Liver (tissue), 8 donors: ENCODE measurements at regions not wholly inside any gene's neighbourhood (a gene's known extent, or its start where the extent isn't known, plus 50 kb on each side); places are given as distances from the start of the nearest gene placed in this dataset.

Experiments used
- DNase-seq: peaks from one replicate; pipeline ENCODE4 v3.0.0-alpha.2; 2017; ENCODE audit warnings: low spot score
- H3K27ac ChIP-seq, 2 donors: one replicate each; pipeline ENCODE4 v1.7.0; 2013; ENCODE audit warnings: inconsistent platforms in 2 of 2, low read length in 2 of 2, control low read depth in 1 of 2, low read depth in 1 of 2, mild to moderate bottlenecking in 1 of 2
- H3K27me3 ChIP-seq, 4 donors: one replicate each; pipeline versions ENCODE4 v1.6.1 to v1.7.0; 2013; ENCODE audit warnings: low read length in 3 of 4, inconsistent platforms in 1 of 4, mild to moderate bottlenecking in 1 of 4, moderate library complexity in 1 of 4; ENCODE audit not compliant: control insufficient read depth in 4 of 4, insufficient read depth in 4 of 4
- H3K36me3 ChIP-seq, 4 donors: one replicate each; pipeline versions ENCODE4 v1.6.1 to v1.7.0; 2013; ENCODE audit warnings: low read length in 3 of 4, mild to moderate bottlenecking in 3 of 4, low read depth in 1 of 4, moderate library complexity in 1 of 4; ENCODE audit not compliant: control insufficient read depth in 4 of 4, insufficient read depth in 3 of 4
- H3K4me1 ChIP-seq, 4 donors: one replicate each; pipeline versions ENCODE4 v1.6.1 to v1.7.0; 2013; ENCODE audit warnings: low read length in 3 of 4, mild to moderate bottlenecking in 3 of 4, moderate library complexity in 1 of 4; ENCODE audit not compliant: control insufficient read depth in 4 of 4, insufficient read depth in 4 of 4
- H3K4me3 ChIP-seq, 3 donors: one replicate each; pipeline versions ENCODE4 v1.6.1 to v1.7.0; 2013; ENCODE audit warnings: low read length in 3 of 3, control low read depth in 1 of 3, low read depth in 1 of 3, mild to moderate bottlenecking in 1 of 3
- H3K9ac ChIP-seq, 2 donors: one replicate each; pipeline ENCODE4 v1.7.0; 2013; ENCODE audit warnings: low read length in 2 of 2, mild to moderate bottlenecking in 2 of 2, moderate library complexity in 2 of 2, control low read depth in 1 of 2, low read depth in 1 of 2
- H3K9me3 ChIP-seq, 4 donors: one replicate each; pipeline versions ENCODE4 v1.6.1 to v1.7.0; 2013; ENCODE audit warnings: low read length in 3 of 4; ENCODE audit not compliant: control insufficient read depth in 4 of 4
- EGR1 ChIP-seq, 2 donors: IDR thresholded peaks; 2 replicates each; pipeline ENCODE4 v1.6.1; 2016 to 2018; ENCODE audit warnings: antibody characterized with exemption in 2 of 2, low read depth in 2 of 2
- FOXA1 ChIP-seq: IDR thresholded peaks from 2 replicates; pipeline ENCODE4 v1.6.1; 2016; ENCODE audit warnings: antibody characterized with exemption
- FOXA2 ChIP-seq: IDR thresholded peaks from 2 replicates; pipeline ENCODE4 v1.6.1; 2016; ENCODE audit warnings: antibody characterized with exemption
- GABPA ChIP-seq, 2 donors: IDR thresholded peaks in 1 of 2; conservative IDR thresholded peaks in 1 of 2; 2 replicates each; pipeline ENCODE4 v1.6.1; 2016; ENCODE audit warnings: antibody characterized with exemption in 2 of 2, mild to moderate bottlenecking in 1 of 2, moderate library complexity in 1 of 2
- HNF4A ChIP-seq, 2 donors: conservative IDR thresholded peaks; 2 replicates each; pipeline ENCODE4 v1.6.1; 2016; ENCODE audit warnings: antibody characterized with exemption in 2 of 2, mild to moderate bottlenecking in 2 of 2
- JUND ChIP-seq, 2 donors: IDR thresholded peaks; 2 replicates each; pipeline ENCODE4 v1.6.1; 2016; ENCODE audit warnings: antibody characterized with exemption in 2 of 2
- NR2F2 ChIP-seq: IDR thresholded peaks from 2 replicates; pipeline ENCODE4 v1.6.1; 2016; ENCODE audit warnings: antibody characterized with exemption
- RAD21 ChIP-seq, 2 donors: IDR thresholded peaks; 2 replicates each; pipeline ENCODE4 v1.6.1; 2016; ENCODE audit warnings: antibody characterized with exemption in 2 of 2, mild to moderate bottlenecking in 2 of 2
- RXRA ChIP-seq, 2 donors: IDR thresholded peaks; 2 replicates each; pipeline ENCODE4 v1.6.1; 2017 to 2018; ENCODE audit warnings: antibody characterized with exemption in 2 of 2, mild to moderate bottlenecking in 1 of 2
- TAF1 ChIP-seq: conservative IDR thresholded peaks from 2 replicates; pipeline ENCODE4 v1.6.1; 2016; ENCODE audit warnings: antibody characterized with exemption, mild to moderate bottlenecking
- YY1 ChIP-seq: IDR thresholded peaks from 2 replicates; pipeline ENCODE4 v1.6.1; 2016; ENCODE audit warnings: antibody characterized with exemption, mild to moderate bottlenecking
- WGBS: extraction: QIAGEN DNeasy Blood & Tissue Kit; methylation state at CpG from one replicate; pipeline ENCODE4 v1.1.7; 2013; 5-methylcytosine and 5-hydroxymethylcytosine counted together
- TF ChIP-seq, protein P1 (sequence below): IDR thresholded peaks from 2 replicates; pipeline ENCODE4 v1.6.1; 2016; ENCODE audit warnings: antibody characterized with exemption, mild to moderate bottlenecking
- TF ChIP-seq, protein P2 (sequence below): IDR thresholded peaks from 2 replicates; pipeline ENCODE4 v1.6.1; 2016; ENCODE audit warnings: antibody characterized with exemption
- TF ChIP-seq, protein P3 (sequence below): IDR thresholded peaks from 2 replicates; pipeline ENCODE4 v1.6.1; 2016; ENCODE audit warnings: antibody characterized with exemption
- TF ChIP-seq, protein P4 (sequence below): fragments of 150-350 bp; IDR thresholded peaks from 2 replicates; pipeline ENCODE4 v1.5.1; 2017; ENCODE audit warnings: improper control_type of control experiment, low read depth, low read length; ENCODE audit not compliant: missing input control
- donor health status: healthy.
- donor health status: healthy.
- donor health status: healthy.
- donor health status: healthy.
- donor health status: healthy.

DNA sequence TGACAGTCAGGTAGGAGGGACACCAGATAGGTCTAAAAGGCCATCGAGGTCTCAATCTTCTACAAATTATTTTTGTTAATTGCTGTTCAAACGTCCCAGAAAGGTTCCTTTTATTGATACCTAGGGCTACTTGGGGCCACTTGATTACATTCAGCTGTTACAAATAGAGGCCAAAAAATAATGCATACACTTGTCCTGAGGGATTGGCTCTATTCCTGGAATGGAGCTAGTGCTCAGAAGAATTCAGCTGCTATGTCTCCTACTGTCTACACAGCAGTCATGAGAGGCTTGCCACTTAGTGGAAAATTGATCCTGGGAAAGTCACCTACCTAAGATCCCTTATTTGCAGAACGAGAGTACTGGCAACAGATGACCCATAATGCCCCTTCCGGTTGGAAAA is 498.3 kb downstream of the ADGRL2 start:
- 76% methylated on average over 4 of the region's 4 CpGs for WGBS
- no peak overlapping the region for H3K4me3 ChIP-seq
- H3K36me3 ChIP-seq, result no peaks in the 10 kb centered on the region
- TF ChIP-seq, protein P1, sequence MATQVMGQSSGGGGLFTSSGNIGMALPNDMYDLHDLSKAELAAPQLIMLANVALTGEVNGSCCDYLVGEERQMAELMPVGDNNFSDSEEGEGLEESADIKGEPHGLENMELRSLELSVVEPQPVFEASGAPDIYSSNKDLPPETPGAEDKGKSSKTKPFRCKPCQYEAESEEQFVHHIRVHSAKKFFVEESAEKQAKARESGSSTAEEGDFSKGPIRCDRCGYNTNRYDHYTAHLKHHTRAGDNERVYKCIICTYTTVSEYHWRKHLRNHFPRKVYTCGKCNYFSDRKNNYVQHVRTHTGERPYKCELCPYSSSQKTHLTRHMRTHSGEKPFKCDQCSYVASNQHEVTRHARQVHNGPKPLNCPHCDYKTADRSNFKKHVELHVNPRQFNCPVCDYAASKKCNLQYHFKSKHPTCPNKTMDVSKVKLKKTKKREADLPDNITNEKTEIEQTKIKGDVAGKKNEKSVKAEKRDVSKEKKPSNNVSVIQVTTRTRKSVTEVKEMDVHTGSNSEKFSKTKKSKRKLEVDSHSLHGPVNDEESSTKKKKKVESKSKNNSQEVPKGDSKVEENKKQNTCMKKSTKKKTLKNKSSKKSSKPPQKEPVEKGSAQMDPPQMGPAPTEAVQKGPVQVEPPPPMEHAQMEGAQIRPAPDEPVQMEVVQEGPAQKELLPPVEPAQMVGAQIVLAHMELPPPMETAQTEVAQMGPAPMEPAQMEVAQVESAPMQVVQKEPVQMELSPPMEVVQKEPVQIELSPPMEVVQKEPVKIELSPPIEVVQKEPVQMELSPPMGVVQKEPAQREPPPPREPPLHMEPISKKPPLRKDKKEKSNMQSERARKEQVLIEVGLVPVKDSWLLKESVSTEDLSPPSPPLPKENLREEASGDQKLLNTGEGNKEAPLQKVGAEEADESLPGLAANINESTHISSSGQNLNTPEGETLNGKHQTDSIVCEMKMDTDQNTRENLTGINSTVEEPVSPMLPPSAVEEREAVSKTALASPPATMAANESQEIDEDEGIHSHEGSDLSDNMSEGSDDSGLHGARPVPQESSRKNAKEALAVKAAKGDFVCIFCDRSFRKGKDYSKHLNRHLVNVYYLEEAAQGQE, result no peak
- TF ChIP-seq GABPA (IDR thresholded peaks at IDR 0.05 in 1 of 2, conservative IDR thresholded peaks at IDR 0.05 in 1 of 2), result no peak
- TF ChIP-seq, protein P2, sequence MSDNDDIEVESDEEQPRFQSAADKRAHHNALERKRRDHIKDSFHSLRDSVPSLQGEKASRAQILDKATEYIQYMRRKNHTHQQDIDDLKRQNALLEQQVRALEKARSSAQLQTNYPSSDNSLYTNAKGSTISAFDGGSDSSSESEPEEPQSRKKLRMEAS, result no peak
- no peak for TF ChIP-seq NR2F2
- no peak for TF ChIP-seq FOXA2
- no peak for TF ChIP-seq YY1
- TF ChIP-seq HNF4A (conservative IDR thresholded peaks at IDR 0.05), result no peak
- TF ChIP-seq, protein P3, sequence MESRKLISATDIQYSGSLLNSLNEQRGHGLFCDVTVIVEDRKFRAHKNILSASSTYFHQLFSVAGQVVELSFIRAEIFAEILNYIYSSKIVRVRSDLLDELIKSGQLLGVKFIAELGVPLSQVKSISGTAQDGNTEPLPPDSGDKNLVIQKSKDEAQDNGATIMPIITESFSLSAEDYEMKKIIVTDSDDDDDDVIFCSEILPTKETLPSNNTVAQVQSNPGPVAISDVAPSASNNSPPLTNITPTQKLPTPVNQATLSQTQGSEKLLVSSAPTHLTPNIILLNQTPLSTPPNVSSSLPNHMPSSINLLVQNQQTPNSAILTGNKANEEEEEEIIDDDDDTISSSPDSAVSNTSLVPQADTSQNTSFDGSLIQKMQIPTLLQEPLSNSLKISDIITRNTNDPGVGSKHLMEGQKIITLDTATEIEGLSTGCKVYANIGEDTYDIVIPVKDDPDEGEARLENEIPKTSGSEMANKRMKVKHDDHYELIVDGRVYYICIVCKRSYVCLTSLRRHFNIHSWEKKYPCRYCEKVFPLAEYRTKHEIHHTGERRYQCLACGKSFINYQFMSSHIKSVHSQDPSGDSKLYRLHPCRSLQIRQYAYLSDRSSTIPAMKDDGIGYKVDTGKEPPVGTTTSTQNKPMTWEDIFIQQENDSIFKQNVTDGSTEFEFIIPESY, result no peak
- H3K9me3 ChIP-seq, result no peaks in the 10 kb centered on the region
- DNase-seq, result no peak
- H3K27ac ChIP-seq, result no peak overlapping the region
- H3K9ac ChIP-seq, result no peak overlapping the region
- H3K4me1 ChIP-seq, result no peaks in the 10 kb centered on the region
- no peaks in the 10 kb centered on the region for H3K27me3 ChIP-seq

DNA sequence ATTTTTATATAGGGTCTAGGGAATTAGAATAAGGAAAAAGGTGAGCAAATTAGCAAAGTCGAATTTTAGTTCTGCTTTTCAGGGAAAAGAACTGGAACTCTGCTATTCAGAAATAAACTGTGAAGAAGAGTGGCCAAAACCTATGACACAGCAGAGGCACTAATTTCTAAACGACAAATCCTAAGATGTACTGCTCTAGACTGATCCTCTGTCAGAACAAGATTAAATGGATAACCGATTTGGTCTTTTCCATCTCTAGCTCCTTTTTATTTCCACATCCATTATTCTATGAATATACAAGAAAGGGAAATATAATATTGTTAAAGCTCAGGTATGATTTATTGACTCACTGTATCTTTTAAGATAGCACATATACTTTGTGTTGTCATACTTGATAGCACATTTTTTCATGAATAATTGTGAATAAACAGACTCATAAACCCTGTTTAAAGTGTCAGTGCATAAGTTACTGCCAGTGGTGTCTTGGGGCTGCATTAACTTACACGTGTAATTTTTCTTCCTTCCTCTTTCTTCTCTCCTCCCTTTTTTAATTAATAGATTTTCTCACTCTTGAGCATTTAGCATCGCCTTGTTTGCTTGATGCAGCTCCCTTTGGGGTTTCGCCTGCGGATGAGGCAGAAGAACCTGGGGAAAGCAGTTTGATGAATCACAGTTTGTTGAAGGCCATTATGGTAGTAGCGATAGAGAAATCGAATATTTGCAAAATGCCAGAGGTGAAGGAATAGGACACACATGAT is 496.6 kb downstream of the ADGRL2 start:
- Histone ChIP-seq H3K4me3 (no peak overlapping the region), H3K9ac (no peak overlapping the region), H3K4me1 (no peaks in the 10 kb centered on the region), H3K9me3 (no peaks in the 10 kb centered on the region), H3K36me3 (no peaks in the 10 kb centered on the region), H3K27ac (no peak overlapping the region), H3K27me3 (no peaks in the 10 kb centered on the region)
- WGBS, result 84% methylated on average over 9 of the region's 9 CpGs
- no peak for DNase-seq
- TF ChIP-seq YY1 (no peak), RXRA (IDR thresholded peaks at IDR 0.05) (no peak), TAF1 (no peak), JUND (IDR thresholded peaks at IDR 0.05) (no peak), EGR1 (IDR thresholded peaks at IDR 0.05; ENCODE audit: low read depth in 2 of 2) (no peak), FOXA2 (no peak), FOXA1 (no peak), NR2F2 (no peak), RAD21 (IDR thresholded peaks at IDR 0.05) (no peak)
- TF ChIP-seq, protein P4, sequence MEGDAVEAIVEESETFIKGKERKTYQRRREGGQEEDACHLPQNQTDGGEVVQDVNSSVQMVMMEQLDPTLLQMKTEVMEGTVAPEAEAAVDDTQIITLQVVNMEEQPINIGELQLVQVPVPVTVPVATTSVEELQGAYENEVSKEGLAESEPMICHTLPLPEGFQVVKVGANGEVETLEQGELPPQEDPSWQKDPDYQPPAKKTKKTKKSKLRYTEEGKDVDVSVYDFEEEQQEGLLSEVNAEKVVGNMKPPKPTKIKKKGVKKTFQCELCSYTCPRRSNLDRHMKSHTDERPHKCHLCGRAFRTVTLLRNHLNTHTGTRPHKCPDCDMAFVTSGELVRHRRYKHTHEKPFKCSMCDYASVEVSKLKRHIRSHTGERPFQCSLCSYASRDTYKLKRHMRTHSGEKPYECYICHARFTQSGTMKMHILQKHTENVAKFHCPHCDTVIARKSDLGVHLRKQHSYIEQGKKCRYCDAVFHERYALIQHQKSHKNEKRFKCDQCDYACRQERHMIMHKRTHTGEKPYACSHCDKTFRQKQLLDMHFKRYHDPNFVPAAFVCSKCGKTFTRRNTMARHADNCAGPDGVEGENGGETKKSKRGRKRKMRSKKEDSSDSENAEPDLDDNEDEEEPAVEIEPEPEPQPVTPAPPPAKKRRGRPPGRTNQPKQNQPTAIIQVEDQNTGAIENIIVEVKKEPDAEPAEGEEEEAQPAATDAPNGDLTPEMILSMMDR, result no peak
- TF ChIP-seq, protein P2, result no peak
- TF ChIP-seq, protein P3, result no peak
